HEK293 (cell line): ENCODE measurements at regions not wholly inside any gene's neighbourhood (a gene's known extent, or its start where the extent isn't known, plus 50 kb on each side); places are given as distances from the start of the nearest gene placed in this dataset.

Experiments
- CTCF ChIP-seq: fragments of 450-650 bp; formaldehyde crosslinking; IDR thresholded peaks from 2 replicates; pipeline ENCODE4 v1.5.1; 2016; ENCODE audit warnings: missing biosample characterization, missing genetic modification characterization
- MEIS1 ChIP-seq: sonication (generic); formaldehyde crosslinking; IDR thresholded peaks from 2 replicates; pipeline ENCODE4 v1.8.1; 2022; ENCODE audit warnings: missing genetic modification reagents, mild to moderate bottlenecking, borderline replicate concordance
- MZF1 ChIP-seq: fragments of 450-650 bp; formaldehyde crosslinking; IDR thresholded peaks from 2 replicates; pipeline ENCODE4 v1.5.1; 2017; ENCODE audit warnings: missing biosample characterization, missing genetic modification characterization, borderline replicate concordance
- PBX3 ChIP-seq: sonication (generic); formaldehyde crosslinking; IDR thresholded peaks from 2 replicates; pipeline ENCODE4 v1.8.1; 2022; ENCODE audit warnings: mild to moderate bottlenecking, moderate library complexity, missing genetic modification reagents
- REPIN1 ChIP-seq: fragments of 450-650 bp; formaldehyde crosslinking; IDR thresholded peaks from 2 replicates; pipeline ENCODE4 v1.5.1; 2017; ENCODE audit warnings: missing biosample characterization, missing genetic modification characterization, low read depth
- ZNF23 ChIP-seq: fragments of 450-650 bp; formaldehyde crosslinking; IDR thresholded peaks from 2 replicates; pipeline ENCODE4 v1.5.1; 2016; ENCODE audit warnings: missing biosample characterization, missing genetic modification characterization, borderline replicate concordance
- ZNF266 ChIP-seq: fragments of 450-650 bp; formaldehyde crosslinking; IDR thresholded peaks from 2 replicates; pipeline ENCODE4 v1.5.1; 2016; ENCODE audit warnings: missing biosample characterization, missing genetic modification characterization, low read depth
- ZNF302 ChIP-seq: fragments of 450-650 bp; formaldehyde crosslinking; IDR thresholded peaks from 2 replicates; pipeline ENCODE4 v1.5.1; 2016; ENCODE audit warnings: missing biosample characterization, missing genetic modification characterization, low read depth
- ZNF37A ChIP-seq: fragments of 450-650 bp; IDR thresholded peaks from 2 replicates; pipeline ENCODE4 v1.5.1; 2018; ENCODE audit warnings: missing biosample characterization, missing genetic modification characterization
- ZNF596 ChIP-seq: fragments of 450-650 bp; IDR thresholded peaks from 2 replicates; pipeline ENCODE4 v1.5.0; 2018; ENCODE audit warnings: missing biosample characterization, mild to moderate bottlenecking, missing genetic modification characterization, moderate library complexity
- ZNF768 ChIP-seq: fragments of 450-650 bp; formaldehyde crosslinking; IDR thresholded peaks from 2 replicates; pipeline ENCODE4 v1.5.1; 2018; ENCODE audit warnings: missing biosample characterization, mild to moderate bottlenecking, missing genetic modification characterization
- ZNF792 ChIP-seq: fragments of 450-650 bp; formaldehyde crosslinking; IDR thresholded peaks from 2 replicates; pipeline ENCODE4 v1.5.1; 2016; ENCODE audit warnings: missing biosample characterization, missing genetic modification characterization

DNA sequence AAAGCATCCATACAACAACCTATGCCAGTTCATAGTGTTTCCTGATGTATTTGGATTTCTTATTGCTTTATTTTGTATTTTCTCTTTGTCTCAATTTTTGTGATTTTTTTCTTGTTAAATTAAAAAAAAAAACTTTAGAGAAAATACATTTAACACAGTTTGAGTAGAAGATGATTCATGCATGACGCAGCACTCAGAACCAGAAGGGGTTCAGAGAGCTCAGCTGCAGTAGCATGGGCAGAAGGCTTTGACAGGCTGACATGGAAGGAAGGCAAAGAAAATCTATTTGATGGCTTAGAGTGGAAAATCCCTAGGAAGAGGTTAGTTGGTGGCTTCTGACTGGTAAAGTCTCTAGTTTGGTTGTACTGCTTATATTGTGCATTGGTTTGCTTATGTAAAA lies 207.2 kb upstream of the STXBP5 start:
- TF ChIP-seq CTCF: no peak
- no peak for TF ChIP-seq MEIS1
- no peak for TF ChIP-seq ZNF596
- TF ChIP-seq PBX3 (CRISPR knock-in tag): no peak
- TF ChIP-seq ZNF302 (tag by site-specific recombination): no peak
- no peak for TF ChIP-seq ZNF792 (tag by site-specific recombination)
- TF ChIP-seq REPIN1 (tag by site-specific recombination): no peak
- no peak for TF ChIP-seq ZNF23 (tag by site-specific recombination)
- TF ChIP-seq ZNF768 (tag by site-specific recombination): no peak
- no peak for TF ChIP-seq ZNF266
- no peak for TF ChIP-seq ZNF37A
- no peak for TF ChIP-seq MZF1 (tag by site-specific recombination)
